Trophoblast cell (in vitro differentiated cells and primary cell): ENCODE measurements at regions not wholly inside any gene's neighbourhood (a gene's known extent, or its start where the extent isn't known, plus 50 kb on each side); places are given as distances from the start of the nearest gene placed in this dataset.

Source experiments
- DNase-seq, 2 donors: peaks; one replicate each; pipeline ENCODE4 v3.0.0-alpha.2; 2016
- H2AFZ ChIP-seq: 2 replicates; pipeline ENCODE4 v1.6.1; 2013; ENCODE audit warnings: low read length, moderate library complexity, mild to moderate bottlenecking; ENCODE audit not compliant: insufficient read depth, poor library complexity
- H2AK5ac ChIP-seq: 2 replicates; pipeline ENCODE4 v1.6.1; 2013; ENCODE audit warnings: mild to moderate bottlenecking, low read length
- H2BK120ac ChIP-seq: 2 replicates; pipeline ENCODE4 v1.6.1; 2013; ENCODE audit warnings: low read length, mild to moderate bottlenecking, moderate library complexity; ENCODE audit not compliant: insufficient read depth, poor library complexity
- H2BK12ac ChIP-seq: 2 replicates; pipeline ENCODE4 v1.6.1; 2013; ENCODE audit warnings: mild to moderate bottlenecking, low read length, moderate library complexity
- H2BK5ac ChIP-seq: 2 replicates; pipeline ENCODE4 v1.6.1; 2013; ENCODE audit warnings: low read length, low read depth, moderate library complexity, mild to moderate bottlenecking; ENCODE audit not compliant: poor library complexity
- H3K14ac ChIP-seq: 2 replicates; pipeline ENCODE4 v1.6.1; 2013; ENCODE audit warnings: mild to moderate bottlenecking, low read length
- H3K18ac ChIP-seq: 2 replicates; pipeline ENCODE4 v1.6.1; 2013; ENCODE audit warnings: mild to moderate bottlenecking, low read length
- H3K23ac ChIP-seq: 2 replicates; pipeline ENCODE4 v1.6.1; 2013; ENCODE audit warnings: low read length
- H3K27ac ChIP-seq: 2 replicates; pipeline ENCODE4 v1.5.1; 2013; ENCODE audit warnings: low read depth, mild to moderate bottlenecking, inconsistent platforms, low read length, moderate library complexity
- H3K27me3 ChIP-seq: 2 replicates; pipeline ENCODE4 v1.6.1; 2013; ENCODE audit warnings: inconsistent platforms, mild to moderate bottlenecking, low read length, moderate library complexity; ENCODE audit not compliant: insufficient read depth
- H3K36me3 ChIP-seq, 2 experiments: 1 replicate in 1 of 2; 2 replicates in 1 of 2; pipeline ENCODE4 v1.6.1; 2013; ENCODE audit warnings: low read length in 2 of 2, mild to moderate bottlenecking in 2 of 2, moderate library complexity in 1 of 2; ENCODE audit not compliant: insufficient read depth in 2 of 2, control insufficient read depth in 1 of 2
- H3K4ac ChIP-seq: 2 replicates; pipeline ENCODE4 v1.6.1; 2013; ENCODE audit warnings: low read depth, mild to moderate bottlenecking, low read length, moderate library complexity
- H3K4me1 ChIP-seq, 2 experiments: 1 replicate in 1 of 2; 2 replicates in 1 of 2; pipeline ENCODE4 v1.6.1; 2013; ENCODE audit warnings: low read length in 2 of 2, mild to moderate bottlenecking in 2 of 2, moderate library complexity in 1 of 2; ENCODE audit not compliant: insufficient read depth in 2 of 2, control insufficient read depth in 1 of 2
- H3K4me2 ChIP-seq: 2 replicates; pipeline ENCODE4 v1.6.1; 2013; ENCODE audit warnings: inconsistent platforms, mild to moderate bottlenecking, low read length, moderate library complexity
- H3K4me3 ChIP-seq: 2 replicates; pipeline ENCODE4 v1.5.1; 2013; ENCODE audit warnings: mild to moderate bottlenecking, low read depth, low read length, inconsistent platforms
- H3K79me1 ChIP-seq: one replicate; pipeline ENCODE4 v1.6.1; 2013; ENCODE audit warnings: low read length
- H3K79me2 ChIP-seq: 2 replicates; pipeline ENCODE4 v1.6.1; 2013; ENCODE audit warnings: low read length, mild to moderate bottlenecking; ENCODE audit not compliant: control insufficient read depth, insufficient read depth, poor library complexity
- H3K9ac ChIP-seq: 2 replicates; pipeline ENCODE4 v1.6.1; 2013; ENCODE audit warnings: mild to moderate bottlenecking, low read length
- H3K9me3 ChIP-seq: 2 replicates; pipeline ENCODE4 v1.6.1; 2013; ENCODE audit warnings: low read depth, mild to moderate bottlenecking, control low read depth, inconsistent platforms, low read length; ENCODE audit not compliant: insufficient read depth
- H4K12ac ChIP-seq: 2 replicates; pipeline ENCODE4 v1.6.1; 2013; ENCODE audit warnings: low read depth, mild to moderate bottlenecking, low read length, moderate library complexity
- H4K8ac ChIP-seq: 2 replicates; pipeline ENCODE4 v1.6.1; 2013; ENCODE audit warnings: low read depth, mild to moderate bottlenecking, low read length, moderate library complexity
- H4K91ac ChIP-seq: one replicate; pipeline ENCODE4 v1.6.1; 2013; ENCODE audit warnings: low read depth, mild to moderate bottlenecking, low read length, moderate library complexity
- WGBS: extraction: QIAGEN DNeasy Blood & Tissue Kit; methylation state at CpG from one replicate; pipeline ENCODE4 v1.1.7; 2013; ENCODE audit warnings: missing lambda C conversion rate; ENCODE audit not compliant: insufficient read length, insufficient coverage; ENCODE audit errors: extremely low coverage; 5-methylcytosine and 5-hydroxymethylcytosine counted together

GRCh38 chr12:25051171-25051570 lies 102.3 kb upstream of the BCAT1 start:
- Histone ChIP-seq H3K4me3 (no peak overlapping the region), H3K23ac (no peak overlapping the region), H3K4me1 (no peaks in the 10 kb centered on the region), H2AFZ (no peak overlapping the region), H3K36me3 (no peaks in the 10 kb centered on the region), H3K9ac (no peak overlapping the region), H3K9me3 (no peaks in the 10 kb centered on the region), H3K4ac (no peak overlapping the region), H4K8ac (no peak overlapping the region), H4K91ac (no peak overlapping the region), H3K79me1 (no peaks in the 10 kb centered on the region), H3K27ac (no peak overlapping the region), H3K27me3 (no peaks in the 10 kb centered on the region), H3K79me2 (no peaks in the 10 kb centered on the region), H3K4me2 (no peak overlapping the region), H2AK5ac (no peak overlapping the region), H3K14ac (no peak overlapping the region), H4K12ac (no peak overlapping the region), H2BK12ac (no peak overlapping the region), H2BK5ac (no peak overlapping the region), H3K18ac (no peak overlapping the region), H2BK120ac (no peak overlapping the region)
- no peak for DNase-seq
- no CpG with 5 or more reads among the region's 6 CpGs for WGBS

DNA sequence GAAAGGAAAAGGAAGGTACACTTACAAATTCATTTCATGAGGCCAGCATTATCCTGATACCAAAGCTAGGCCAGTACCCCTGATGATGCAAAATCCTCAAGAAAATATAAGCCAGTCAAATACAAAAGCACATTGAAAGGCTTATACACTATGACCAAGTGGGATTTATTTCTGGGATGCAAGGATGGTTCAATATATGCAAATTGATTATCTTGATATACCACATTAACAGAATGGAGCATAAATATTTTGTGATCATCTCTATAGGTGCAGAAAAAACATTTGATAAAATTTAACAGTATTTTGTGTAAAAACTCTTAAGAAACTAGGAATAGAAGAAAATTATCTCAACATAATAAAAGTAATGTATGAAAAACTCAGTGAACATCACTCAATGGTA lies 97.0 kb upstream of the BCAT1 start:
- no peak for DNase-seq
- no peak overlapping the region for H4K12ac ChIP-seq

GRCh38 chr12:25041006-25041741 lies 92.3 kb upstream of the BCAT1 start:
- Histone ChIP-seq H2BK12ac (no peak overlapping the region), H4K91ac (no peak overlapping the region), H3K23ac (no peak overlapping the region), H3K18ac (no peak overlapping the region), H3K9ac (no peak overlapping the region), H3K4me3 (no peak overlapping the region), H2AFZ (no peak overlapping the region), H3K4me2 (no peak overlapping the region), H2BK5ac (no peak overlapping the region), H3K4me1 (no peaks in the 10 kb centered on the region), H4K8ac (no peak overlapping the region), H3K36me3 (no peaks in the 10 kb centered on the region), H3K27ac (no peak overlapping the region), H3K14ac (no peak overlapping the region), H3K79me1 (no peaks in the 10 kb centered on the region), H3K4ac (no peak overlapping the region), H2BK120ac (no peak overlapping the region), H3K27me3 (no peaks in the 10 kb centered on the region), H3K9me3 (no peaks in the 10 kb centered on the region), H3K79me2 (no peaks in the 10 kb centered on the region), H2AK5ac (no peak overlapping the region), H4K12ac (no peak overlapping the region)
- no CpG with 5 or more reads among the region's 9 CpGs for WGBS
- no peak for DNase-seq

More for the DNA sequence above, 97.0 kb upstream of the BCAT1 start:
- Histone ChIP-seq H3K9me3 (no peaks in the 10 kb centered on the region), H3K18ac (no peak overlapping the region), H3K79me2 (no peaks in the 10 kb centered on the region), H3K23ac (no peak overlapping the region), H2BK12ac (no peak overlapping the region), H3K4ac (no peak overlapping the region), H2AK5ac (no peak overlapping the region), H2BK120ac (no peak overlapping the region), H3K27me3 (no peaks in the 10 kb centered on the region), H3K4me1 (no peaks in the 10 kb centered on the region), H4K8ac (no peak overlapping the region), H3K14ac (no peak overlapping the region), H2BK5ac (no peak overlapping the region), H3K79me1 (no peaks in the 10 kb centered on the region), H3K27ac (no peak overlapping the region), H3K4me3 (no peak overlapping the region), H3K9ac (no peak overlapping the region), H3K36me3 (no peaks in the 10 kb centered on the region), H3K4me2 (no peak overlapping the region), H2AFZ (no peak overlapping the region), H4K91ac (no peak overlapping the region)

GRCh38 chr12:25040593-25040992 lies 91.7 kb upstream of the BCAT1 start:
- Histone ChIP-seq H3K23ac (no peak overlapping the region), H3K79me2 (no peaks in the 10 kb centered on the region), H3K27ac (no peak overlapping the region), H4K12ac (no peak overlapping the region), H3K36me3 (no peaks in the 10 kb centered on the region), H4K91ac (no peak overlapping the region), H4K8ac (no peak overlapping the region), H3K27me3 (no peaks in the 10 kb centered on the region), H3K9me3 (no peaks in the 10 kb centered on the region), H3K4me1 (no peaks in the 10 kb centered on the region), H3K4ac (no peak overlapping the region), H2BK5ac (no peak overlapping the region), H3K4me2 (no peak overlapping the region), H2BK12ac (no peak overlapping the region), H3K9ac (no peak overlapping the region), H3K18ac (no peak overlapping the region), H3K79me1 (no peaks in the 10 kb centered on the region), H2AK5ac (no peak overlapping the region), H3K4me3 (no peak overlapping the region), H3K14ac (no peak overlapping the region), H2AFZ (no peak overlapping the region), H2BK120ac (no peak overlapping the region)
- no CpG with 5 or more reads among the region's 4 CpGs for WGBS
- DNase-seq, result no peak
